ENCODE measurements at regions not wholly inside any gene's neighbourhood (a gene's known extent, or its start where the extent isn't known, plus 50 kb on each side); places are given as distances from the start of the nearest gene placed in this dataset.

DNA sequence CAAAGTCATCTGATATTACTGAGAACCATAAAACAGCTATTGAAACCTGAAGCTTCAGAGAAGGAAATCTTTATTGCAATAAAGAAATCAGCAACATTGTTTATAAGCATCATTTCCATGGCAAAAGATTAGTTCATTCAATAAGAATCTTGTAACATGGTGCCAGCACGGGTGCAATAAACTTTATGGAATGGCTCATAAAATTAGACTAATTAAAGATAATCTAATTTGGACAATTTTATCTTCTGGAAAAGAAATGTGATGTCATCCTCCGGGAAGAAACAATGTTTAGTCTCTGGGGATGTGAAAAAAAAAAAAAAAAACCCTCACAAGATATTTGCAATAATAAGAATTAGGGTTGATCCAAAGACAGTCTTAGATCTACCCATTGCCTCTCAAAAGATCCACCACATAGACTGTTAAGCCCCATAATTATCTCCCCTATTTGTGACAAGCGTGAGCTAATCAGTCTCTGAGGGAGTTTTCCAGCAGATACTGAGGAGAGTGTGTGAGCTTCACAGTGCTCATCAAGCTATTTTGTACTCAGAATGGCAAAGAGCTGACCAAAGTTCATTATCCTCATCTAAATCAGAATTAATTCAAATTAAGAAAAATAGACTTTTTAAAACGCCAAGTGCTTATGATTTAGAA, 297.0 kb upstream of the EDNRB start:
- TF ChIP-seq YY1 (IDR thresholded peaks at IDR 0.05; ENCODE audit: low read depth) = no peak
- TF ChIP-seq, protein P1, sequence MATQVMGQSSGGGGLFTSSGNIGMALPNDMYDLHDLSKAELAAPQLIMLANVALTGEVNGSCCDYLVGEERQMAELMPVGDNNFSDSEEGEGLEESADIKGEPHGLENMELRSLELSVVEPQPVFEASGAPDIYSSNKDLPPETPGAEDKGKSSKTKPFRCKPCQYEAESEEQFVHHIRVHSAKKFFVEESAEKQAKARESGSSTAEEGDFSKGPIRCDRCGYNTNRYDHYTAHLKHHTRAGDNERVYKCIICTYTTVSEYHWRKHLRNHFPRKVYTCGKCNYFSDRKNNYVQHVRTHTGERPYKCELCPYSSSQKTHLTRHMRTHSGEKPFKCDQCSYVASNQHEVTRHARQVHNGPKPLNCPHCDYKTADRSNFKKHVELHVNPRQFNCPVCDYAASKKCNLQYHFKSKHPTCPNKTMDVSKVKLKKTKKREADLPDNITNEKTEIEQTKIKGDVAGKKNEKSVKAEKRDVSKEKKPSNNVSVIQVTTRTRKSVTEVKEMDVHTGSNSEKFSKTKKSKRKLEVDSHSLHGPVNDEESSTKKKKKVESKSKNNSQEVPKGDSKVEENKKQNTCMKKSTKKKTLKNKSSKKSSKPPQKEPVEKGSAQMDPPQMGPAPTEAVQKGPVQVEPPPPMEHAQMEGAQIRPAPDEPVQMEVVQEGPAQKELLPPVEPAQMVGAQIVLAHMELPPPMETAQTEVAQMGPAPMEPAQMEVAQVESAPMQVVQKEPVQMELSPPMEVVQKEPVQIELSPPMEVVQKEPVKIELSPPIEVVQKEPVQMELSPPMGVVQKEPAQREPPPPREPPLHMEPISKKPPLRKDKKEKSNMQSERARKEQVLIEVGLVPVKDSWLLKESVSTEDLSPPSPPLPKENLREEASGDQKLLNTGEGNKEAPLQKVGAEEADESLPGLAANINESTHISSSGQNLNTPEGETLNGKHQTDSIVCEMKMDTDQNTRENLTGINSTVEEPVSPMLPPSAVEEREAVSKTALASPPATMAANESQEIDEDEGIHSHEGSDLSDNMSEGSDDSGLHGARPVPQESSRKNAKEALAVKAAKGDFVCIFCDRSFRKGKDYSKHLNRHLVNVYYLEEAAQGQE (IDR thresholded peaks at IDR 0.05; ENCODE audit: low read depth) = no peak
- TF ChIP-seq CREB1 (IDR thresholded peaks at IDR 0.05; ENCODE audit: low read depth) = no peak
- no peak for TF ChIP-seq FOXM1 (IDR thresholded peaks at IDR 0.05; ENCODE audit: borderline replicate concordance, low read depth)
- TF ChIP-seq, protein P2, sequence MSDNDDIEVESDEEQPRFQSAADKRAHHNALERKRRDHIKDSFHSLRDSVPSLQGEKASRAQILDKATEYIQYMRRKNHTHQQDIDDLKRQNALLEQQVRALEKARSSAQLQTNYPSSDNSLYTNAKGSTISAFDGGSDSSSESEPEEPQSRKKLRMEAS (IDR thresholded peaks at IDR 0.05) = no peak
- no peak for TF ChIP-seq TAF1 (IDR thresholded peaks at IDR 0.05; ENCODE audit: low read depth)
- no peak for TF ChIP-seq EGR1 (IDR thresholded peaks at IDR 0.05)
- TF ChIP-seq TCF12 (IDR thresholded peaks at IDR 0.05; ENCODE audit: low read depth) = no peak
- TF ChIP-seq RAD21 (IDR thresholded peaks at IDR 0.05; ENCODE audit: low read depth) = no peak
- no peak for TF ChIP-seq EP300 (IDR thresholded peaks at IDR 0.05; ENCODE audit: borderline replicate concordance)
